Endothelial cell of umbilical vein (primary cell): ENCODE measurements at regions not wholly inside any gene's neighbourhood (a gene's known extent, or its start where the extent isn't known, plus 50 kb on each side); places are given as distances from the start of the nearest gene placed in this dataset.

Experiments
- BruUV-seq: library from RNA; stranded (reverse); fragments of 400-500 nt; replicated peaks from 2 replicates; lab custom pipeline; 2021; lab: Mats Ljungman, UMichigan
- CTCF ChIA-PET: fragments of 300-600, 350-600 bp; sonication (Branson Sonifier 250); formaldehyde crosslinking; loops from one replicate; lab custom pipeline; 2021; ENCODE audit warnings: antibody characterized with exemption, inconsistent platforms; lab: Charles Lee
- POLR2A ChIA-PET: fragments of 300-600, 350-600 bp; sonication (Branson Sonifier 250); formaldehyde crosslinking; loops from one replicate; lab custom pipeline; 2021; ENCODE audit warnings: antibody characterized with exemption, inconsistent platforms; lab: Charles Lee
- DNase-seq: peaks from one replicate; pipeline ENCODE4 v3.0.0-alpha.2; 2011; ENCODE audit warnings: low read depth, low spot score
- FAIRE-seq: peaks from 2 replicates; lab custom pipeline; 2011; peaks lifted over from hg19 to GRCh38; lab: Jason Lieb, UNC
- H2AFZ ChIP-seq: 2 replicates; pipeline ENCODE4 v1.6.0; 2012; ENCODE audit warnings: low read depth, low read length, control low read depth, inconsistent platforms
- H3K27ac ChIP-seq: 2 replicates; pipeline ENCODE4 v1.5.1; 2011; ENCODE audit warnings: low read depth, mild to moderate bottlenecking, control low read depth, low read length, moderate library complexity; ENCODE audit not compliant: insufficient read depth
- H3K27me3 ChIP-seq, 2 experiments: 2 replicates each; pipeline versions ENCODE4 v1.6.0 to v1.6.1; 2011; ENCODE audit warnings: low read length in 2 of 2, mixed read lengths in 1 of 2; ENCODE audit not compliant: control insufficient read depth in 2 of 2, insufficient read depth in 2 of 2
- H3K36me3 ChIP-seq, 2 experiments: 2 replicates in 1 of 2; 3 replicates in 1 of 2; pipeline ENCODE4 v1.5.1; 2011; ENCODE audit warnings: low read length in 2 of 2, mild to moderate bottlenecking in 1 of 2, moderate library complexity in 1 of 2; ENCODE audit not compliant: control insufficient read depth in 2 of 2, insufficient read depth in 2 of 2; ENCODE audit errors: extremely low read depth in 1 of 2
- H3K4me1 ChIP-seq: 3 replicates; pipeline ENCODE4 v1.5.1; 2011; ENCODE audit warnings: mild to moderate bottlenecking, low read length; ENCODE audit not compliant: control insufficient read depth, insufficient read depth; ENCODE audit errors: extremely low read depth
- H3K4me2 ChIP-seq: 2 replicates; pipeline ENCODE4 v1.6.1; 2011; ENCODE audit warnings: low read length, control low read depth, mixed read lengths; ENCODE audit not compliant: insufficient read depth
- H3K4me3 ChIP-seq, 3 experiments: fragments of 200-600 bp in 1 of 3; sonication (generic), shearing (Covaris generic) in 1 of 3; replicated peaks in 1 of 3; 2 replicates each; pipeline ENCODE4 v1.5.1; 2011 to 2016; ENCODE audit warnings: control low read depth in 3 of 3, low read length in 3 of 3, mild to moderate bottlenecking in 2 of 3, inconsistent platforms in 1 of 3, low read depth in 1 of 3, moderate library complexity in 1 of 3; ENCODE audit not compliant: insufficient read depth in 1 of 3
- H3K79me2 ChIP-seq: 2 replicates; pipeline ENCODE4 v1.6.0; 2012; ENCODE audit warnings: low read length, inconsistent platforms; ENCODE audit not compliant: control insufficient read depth, insufficient read depth
- H3K9ac ChIP-seq: replicated peaks from 2 replicates; pipeline ENCODE3; 2011; ENCODE audit warnings: low read length, control low read depth; ENCODE audit not compliant: insufficient read depth; ENCODE audit errors: extremely low read depth
- H3K9me1 ChIP-seq: replicated peaks from 3 replicates; pipeline ENCODE4 v1.6.0; 2011; ENCODE audit warnings: mild to moderate bottlenecking, low read length; ENCODE audit not compliant: control insufficient read depth, insufficient read depth; ENCODE audit errors: extremely low read depth
- H3K9me3 ChIP-seq: replicated peaks from 2 replicates; pipeline ENCODE4 v1.5.1; 2012; ENCODE audit warnings: low read length, inconsistent platforms; ENCODE audit not compliant: control insufficient read depth, insufficient read depth
- H4K20me1 ChIP-seq: replicated peaks from 2 replicates; pipeline ENCODE3; 2011; ENCODE audit warnings: mild to moderate bottlenecking, low read length; ENCODE audit not compliant: control insufficient read depth, insufficient read depth; ENCODE audit errors: extremely low read depth
- CTCF ChIP-seq, 2 donors: IDR thresholded peaks; 1 replicate in 1 of 2; 2 replicates in 1 of 2; pipeline ENCODE4 v1.5.1; 2011; ENCODE audit warnings: low read length in 2 of 2, mild to moderate bottlenecking in 2 of 2, moderate library complexity in 2 of 2, control low read depth in 1 of 2, inconsistent platforms in 1 of 2, low read depth in 1 of 2; ENCODE audit not compliant: insufficient read depth in 1 of 2; ENCODE audit errors: extremely low read depth in 1 of 2
- EZH2 ChIP-seq: IDR thresholded peaks from 2 replicates; pipeline ENCODE4 v1.6.1; 2012; ENCODE audit warnings: borderline replicate concordance, low read depth, mild to moderate bottlenecking, moderate library complexity, low read length, inconsistent platforms; ENCODE audit not compliant: severe bottlenecking
- FOS ChIP-seq: IDR thresholded peaks from 2 replicates; pipeline ENCODE4 v1.6.1; 2011; ENCODE audit warnings: mild to moderate bottlenecking, low read length, moderate library complexity, borderline replicate concordance; ENCODE audit not compliant: insufficient read depth
- GATA2 ChIP-seq: IDR thresholded peaks from 2 replicates; pipeline ENCODE4 v1.7.0; 2011; ENCODE audit warnings: low read depth, mild to moderate bottlenecking, moderate library complexity, mixed read lengths, low read length; ENCODE audit not compliant: insufficient read length, insufficient read depth
- JUN ChIP-seq: IDR thresholded peaks from 2 replicates; pipeline ENCODE4 v1.6.1; 2011; ENCODE audit warnings: borderline replicate concordance, low read depth; ENCODE audit not compliant: insufficient read length, insufficient read depth
- MYC ChIP-seq: IDR thresholded peaks from one replicate; pipeline ENCODE4 v1.6.1; 2011; ENCODE audit warnings: mild to moderate bottlenecking, low read depth, low read length
- POLR2A ChIP-seq: IDR thresholded peaks from 2 replicates; pipeline ENCODE4 v1.6.1; 2012; ENCODE audit warnings: low read depth, mild to moderate bottlenecking, control low read depth, low read length
- POLR2AphosphoS5 ChIP-seq: IDR thresholded peaks from 2 replicates; pipeline ENCODE4 v1.6.1; 2012; ENCODE audit warnings: low read depth, mild to moderate bottlenecking, control low read depth, low read length, moderate library complexity; ENCODE audit not compliant: insufficient read depth
- dilution Hi-C: fragments of 300-500 bp; cut with MboI; formaldehyde crosslinking; loops from one replicate; pipeline ENCODE4 v1.15.0; 2019; ENCODE audit warnings: low sequenced_read_pairs; ENCODE audit not compliant: extremely low pct_ligation_motif_present
- intact Hi-C: fragments of 100-400 bp; cut with micrococcal nuclease; formaldehyde crosslinking; loops from one replicate; pipeline ENCODE4 v1.10.0; 2022
- TF ChIP-seq, protein P1 (sequence below): IDR thresholded peaks from 2 replicates; pipeline ENCODE4 v1.6.1; 2011; ENCODE audit not compliant: insufficient read depth, insufficient read length

GRCh38 chr13:104597546-104598180 lies 1531.4 kb upstream of the SLC10A2 start:
- no peaks in the 10 kb centered on the region for H3K4me1 ChIP-seq
- H3K9me1 ChIP-seq, result no peaks in the 10 kb centered on the region
- no peaks in the 10 kb centered on the region for H3K79me2 ChIP-seq
- no peaks in the 10 kb centered on the region for H3K27me3 ChIP-seq
- no peak overlapping the region for H3K9ac ChIP-seq
- dilution Hi-C loops (no loop called here), intact Hi-C loops (no loop called here)
- no peak overlapping the region for H3K4me2 ChIP-seq
- H3K27ac ChIP-seq, result no peak overlapping the region
- no peak overlapping the region for H3K4me3 ChIP-seq
- BruUV-seq, result no TSS peak
- TF ChIP-seq POLR2AphosphoS5, result no peak
- TF ChIP-seq EZH2, result no peak
- no peak for TF ChIP-seq JUN
- TF ChIP-seq FOS, result no peak
- TF ChIP-seq, protein P1, sequence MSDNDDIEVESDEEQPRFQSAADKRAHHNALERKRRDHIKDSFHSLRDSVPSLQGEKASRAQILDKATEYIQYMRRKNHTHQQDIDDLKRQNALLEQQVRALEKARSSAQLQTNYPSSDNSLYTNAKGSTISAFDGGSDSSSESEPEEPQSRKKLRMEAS, result no peak
- TF ChIP-seq CTCF (IDR thresholded peaks at IDR 0.05; ENCODE audit: extremely low read depth in 1 of 2, insufficient read depth in 1 of 2, low read depth in 1 of 2, low read length in 2 of 2), result no peak
- TF ChIP-seq POLR2A, result no peak
- TF ChIP-seq MYC, result no peak
- no peak for TF ChIP-seq GATA2
- ChIA-PET CTCF (interaction anchor here (0.7 kb wide), 1 partner anchor 1334 kb away, joined by 5 read pairs; no protein-coding TSS in a partner anchor), POLR2A (no interaction called here)
- DNase-seq (no peak), FAIRE-seq (no peak)
- no peaks in the 10 kb centered on the region for H3K36me3 ChIP-seq
- H2AFZ ChIP-seq, result no peak overlapping the region
- no peaks in the 10 kb centered on the region for H3K9me3 ChIP-seq
- H4K20me1 ChIP-seq, result no peaks in the 10 kb centered on the region
